ENCODE measurements at regions not wholly inside any gene's neighbourhood (a gene's known extent, or its start where the extent isn't known, plus 50 kb on each side); places are given as distances from the start of the nearest gene placed in this dataset.

- DNase-seq: no peak
Measured at GRCh38 chr2:226652983-226653765, 146.4 kb downstream of the IRS1 start.

DNA sequence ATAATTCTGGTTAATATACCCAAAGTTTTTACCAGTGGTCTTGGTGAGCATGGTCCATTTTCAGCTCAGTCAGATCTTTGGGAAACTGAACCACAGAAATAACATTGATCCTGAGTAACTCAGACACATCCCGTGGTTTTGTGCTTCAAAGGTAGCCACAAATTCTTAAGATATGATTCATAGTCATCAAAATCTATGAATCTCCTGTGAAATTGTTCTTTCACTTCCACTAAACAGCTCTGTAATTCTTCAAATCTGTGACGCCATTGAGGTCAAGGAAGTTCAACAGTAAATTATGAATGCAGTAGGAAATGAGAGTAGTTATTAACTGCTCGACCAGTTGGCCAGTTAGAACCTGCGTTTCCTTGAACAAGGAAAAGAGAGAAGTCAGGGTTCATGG is 147.3 kb downstream of the IRS1 start:
- DNase-seq: no peak

DNA sequence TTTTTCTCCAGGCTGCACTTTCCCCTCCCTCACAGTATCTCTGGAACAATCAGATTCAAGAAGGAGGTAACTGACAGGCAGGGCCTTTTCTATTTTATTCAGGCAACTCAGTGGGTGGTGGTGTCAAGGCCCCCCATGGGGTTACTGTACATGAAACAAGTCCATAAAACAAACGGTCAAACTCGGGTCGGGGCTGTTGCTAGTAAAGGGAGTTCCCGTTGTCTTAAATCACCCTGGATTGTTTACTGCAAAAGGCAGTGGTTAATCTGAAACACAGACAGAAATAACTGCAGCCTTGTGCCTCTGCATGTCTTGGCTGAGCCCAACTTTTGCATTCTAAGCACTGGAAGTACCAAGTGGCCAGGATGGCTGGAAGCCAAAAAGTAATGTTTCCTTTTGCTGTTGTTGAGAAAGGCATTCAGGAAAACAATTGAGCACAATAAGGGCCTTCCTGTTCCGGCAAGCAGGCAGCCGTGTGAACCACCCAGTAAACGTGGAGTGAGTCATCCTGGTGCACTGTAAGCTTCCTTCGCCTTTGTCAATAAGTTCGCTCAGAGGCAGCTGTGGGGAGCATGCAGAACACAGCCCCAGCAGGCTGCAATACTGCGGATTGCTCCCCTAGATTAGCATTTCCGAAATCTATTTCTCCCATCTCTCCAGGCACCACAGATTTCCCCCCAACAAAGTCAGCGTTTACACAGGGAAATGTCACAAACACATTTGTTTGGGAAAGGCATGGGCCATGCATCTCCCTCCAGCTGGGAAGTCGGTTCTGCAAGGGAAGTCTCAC is 149.6 kb downstream of the IRS1 start:
- peak; percentile 69 for DNase-seq

- DNase-seq: no peak
Measured at GRCh38 chr2:226649201-226649600, 150.4 kb downstream of the IRS1 start.

- DNase-seq: no peak
Measured at GRCh38 chr2:226647621-226648518, 151.8 kb downstream of the IRS1 start.

GRCh38 chr2:226644399-226644865 is 155.2 kb downstream of the IRS1 start:
- DNase-seq: peak; percentile 79

- no peak for DNase-seq
Measured at GRCh38 chr2:226643946-226644282, 155.7 kb downstream of the IRS1 start.

DNA sequence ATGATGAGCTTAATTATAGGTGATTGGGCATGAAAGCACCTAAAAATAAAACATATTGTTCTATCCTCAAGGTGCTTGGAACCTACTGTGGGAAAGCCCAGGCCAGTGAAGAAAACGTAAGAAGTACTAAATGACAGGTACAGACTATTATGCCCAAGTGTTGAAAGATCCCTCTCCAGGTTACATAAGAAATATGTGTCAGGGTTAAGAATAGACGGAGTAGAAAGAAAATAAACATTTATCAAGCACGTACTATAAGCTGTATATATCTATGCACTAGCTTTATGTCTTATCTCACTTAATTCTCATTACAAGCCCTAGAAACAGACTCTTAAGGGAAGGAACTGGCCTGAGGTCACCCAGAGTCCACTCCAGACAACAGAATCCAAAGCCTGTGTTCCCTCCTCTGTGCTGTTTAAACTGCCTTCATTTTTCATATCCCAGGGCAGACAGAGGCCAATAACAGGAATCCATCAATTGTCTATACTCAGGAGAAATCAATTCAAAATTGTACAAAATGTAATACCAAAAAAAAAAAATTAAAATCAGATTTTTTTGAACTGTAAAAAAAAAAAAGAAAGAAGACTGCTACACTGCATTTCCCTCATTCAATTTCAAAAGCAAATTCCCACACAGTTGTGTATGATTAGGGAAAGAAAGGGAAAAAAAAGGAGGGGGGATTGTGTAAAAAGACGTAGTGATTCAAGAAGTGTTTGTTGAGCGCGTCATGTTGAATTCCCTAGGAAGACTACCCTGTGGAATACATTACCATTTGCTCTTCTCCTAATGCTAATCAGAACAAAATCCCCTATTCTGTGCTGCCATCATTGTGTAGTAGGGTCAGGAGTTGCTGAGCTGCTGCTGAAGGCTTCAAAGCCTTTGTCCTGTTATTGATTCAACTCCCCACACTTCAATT is 156.3 kb downstream of the IRS1 start:
- DNase-seq: no peak

DNA sequence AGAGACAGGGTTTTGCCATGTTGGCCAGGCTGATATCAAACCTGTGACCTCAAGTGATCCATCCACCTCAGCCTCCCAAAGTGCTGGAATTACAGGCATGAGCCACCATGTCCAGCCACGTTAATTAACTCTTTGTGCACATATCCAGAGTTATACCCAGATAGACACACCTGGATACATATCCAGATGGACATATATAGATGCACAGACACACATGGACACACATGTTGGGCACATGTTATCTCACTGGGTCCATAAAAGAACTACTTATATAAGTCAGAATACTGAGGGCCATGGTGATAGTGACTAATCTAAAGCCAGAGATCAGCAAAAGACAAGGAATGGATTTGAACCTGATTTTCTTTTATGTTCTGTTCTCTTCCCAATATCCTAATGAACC is 158.6 kb downstream of the IRS1 start:
- DNase-seq: no peak

DNA sequence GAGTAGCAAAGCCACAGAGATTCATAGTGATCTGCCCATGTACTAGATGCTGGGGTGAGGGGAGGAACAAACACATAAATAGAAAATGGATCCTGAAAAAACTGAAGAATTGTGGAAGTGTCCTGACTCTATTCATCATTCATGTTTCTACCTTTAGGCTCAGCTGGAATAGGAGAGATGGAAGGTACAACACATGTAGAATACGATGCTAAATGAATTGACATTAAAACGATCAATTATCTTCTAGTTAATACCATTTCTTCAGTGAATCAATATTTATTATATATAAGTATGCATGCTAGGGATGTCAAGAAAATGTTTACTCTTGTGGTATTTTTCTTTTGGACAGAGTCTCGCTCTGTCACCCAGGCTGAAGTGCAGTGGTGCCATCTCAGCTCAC is 159.1 kb downstream of the IRS1 start:
- no peak for DNase-seq

DNA sequence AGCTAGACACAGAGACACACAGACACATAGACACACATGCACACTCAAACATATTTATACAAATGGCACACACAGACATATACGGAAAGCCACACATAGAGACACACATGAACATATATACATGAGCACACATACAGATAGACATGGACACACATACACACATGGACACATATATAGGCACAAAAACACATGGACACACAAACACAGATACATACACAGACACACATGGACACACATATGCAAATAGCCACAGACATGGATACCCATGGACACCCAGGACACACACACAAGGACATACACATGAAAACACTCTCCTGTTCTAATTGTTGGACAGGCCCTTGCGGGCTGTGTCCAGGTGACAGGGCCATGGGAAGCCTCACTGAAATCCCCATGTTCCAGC is 160.1 kb downstream of the IRS1 start:
- DNase-seq: no peak

DNA sequence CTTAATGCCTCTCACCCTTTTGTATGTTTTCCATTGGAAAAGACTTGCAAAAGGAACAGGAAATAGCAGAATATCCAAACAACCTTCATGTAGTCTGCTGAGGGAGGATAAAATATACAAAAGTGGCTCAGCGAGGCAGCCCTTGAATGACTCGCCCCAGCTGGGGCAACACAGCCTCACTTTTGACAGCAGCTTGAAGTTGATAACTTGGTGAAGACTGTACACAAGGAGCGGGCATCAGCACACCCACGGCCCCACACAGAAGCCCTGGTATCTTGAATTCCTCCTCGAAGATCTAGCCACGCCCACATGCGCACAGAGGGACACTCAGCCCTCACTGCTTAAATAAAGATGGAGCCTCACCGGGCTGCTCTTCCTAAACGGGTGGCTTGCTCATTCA is 161.0 kb downstream of the IRS1 start:
- no peak for DNase-seq

- no peak for DNase-seq
Measured at GRCh38 chr2:226637383-226637782, 162.2 kb downstream of the IRS1 start.

GRCh38 chr2:226636586-226636985 is 163.0 kb downstream of the IRS1 start:
- DNase-seq: no peak

GRCh38 chr2:226634943-226635604 is 164.5 kb downstream of the IRS1 start:
- DNase-seq: no peak

- DNase-seq: no peak
Measured at GRCh38 chr2:226631671-226632070, 167.9 kb downstream of the IRS1 start.

DNA sequence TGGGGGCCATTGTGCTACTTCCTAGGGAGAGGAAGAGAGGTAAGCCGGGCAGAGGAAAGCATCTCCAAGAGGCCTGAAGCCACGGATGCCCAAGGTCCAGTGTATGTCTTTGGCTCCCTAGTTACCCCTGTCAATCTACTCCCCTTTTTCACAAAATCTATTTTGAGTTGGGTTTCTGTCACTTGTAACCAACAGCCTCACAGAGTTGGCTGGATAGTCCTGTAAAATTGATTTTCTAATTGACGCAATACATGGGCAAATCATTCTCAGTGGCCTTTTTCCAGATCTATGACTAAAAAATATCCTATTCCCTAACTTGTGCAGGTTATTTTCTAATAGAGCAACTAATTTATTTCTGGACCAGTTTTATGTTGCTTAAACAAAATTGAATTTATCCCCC is 168.4 kb downstream of the IRS1 start:
- no peak for DNase-seq

DNA sequence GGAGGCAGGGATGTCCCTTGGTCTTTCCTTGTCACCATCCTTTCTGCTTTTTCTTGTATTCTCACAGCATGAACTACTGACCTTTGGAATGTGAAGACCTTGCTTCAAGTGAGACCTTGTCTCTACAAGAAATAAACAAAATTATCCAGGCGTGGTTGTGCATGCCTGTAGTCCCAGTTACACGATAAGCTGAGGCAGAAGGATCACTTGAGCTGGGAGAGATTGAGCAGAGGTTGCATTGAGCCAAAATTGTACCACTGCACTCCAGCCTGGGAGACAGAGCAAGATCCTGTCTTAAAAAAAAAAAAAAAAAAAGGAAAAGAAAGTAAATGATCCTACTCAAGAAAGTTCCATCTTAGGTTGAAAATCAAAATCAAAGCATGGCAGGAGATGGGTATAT is 173.7 kb downstream of the IRS1 start:
- no peak for DNase-seq

DNA sequence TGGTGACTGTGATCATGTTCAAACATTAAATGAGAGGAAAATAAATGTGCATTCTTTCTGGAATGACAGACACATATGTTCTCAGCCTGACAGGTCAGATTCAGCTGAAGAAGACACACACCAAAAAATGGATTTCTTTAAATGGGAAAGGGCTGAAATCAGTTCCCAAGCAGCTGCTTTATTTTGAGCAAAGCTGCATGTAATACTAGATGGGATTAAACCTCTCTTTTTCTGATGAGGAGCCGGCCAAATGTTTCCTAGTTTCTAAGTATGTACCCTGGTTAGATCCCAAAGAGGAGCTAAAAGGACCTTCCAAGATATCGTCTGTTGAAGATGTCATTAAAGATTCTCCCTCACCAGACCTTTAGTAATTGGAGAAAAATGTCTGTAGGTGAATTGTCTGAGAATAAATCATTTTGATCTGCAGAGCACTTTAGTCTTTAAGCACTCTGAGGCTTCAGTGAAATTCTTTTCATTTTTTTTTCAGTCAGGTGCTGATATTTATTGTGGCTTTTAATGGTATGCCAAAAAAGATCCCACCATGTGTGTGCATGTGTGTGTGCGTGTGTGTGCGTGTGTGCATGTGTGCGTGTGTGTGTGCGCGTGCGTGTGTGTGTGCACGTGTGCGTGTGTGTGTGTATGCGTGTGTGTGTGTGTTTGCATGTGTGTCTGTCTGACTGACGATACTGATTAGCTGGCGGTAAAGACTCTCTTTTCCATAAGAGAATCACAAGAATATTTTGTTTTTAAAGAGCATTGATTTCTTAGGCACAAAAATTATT is 175.8 kb downstream of the IRS1 start:
- DNase-seq: peak; percentile 41

DNA sequence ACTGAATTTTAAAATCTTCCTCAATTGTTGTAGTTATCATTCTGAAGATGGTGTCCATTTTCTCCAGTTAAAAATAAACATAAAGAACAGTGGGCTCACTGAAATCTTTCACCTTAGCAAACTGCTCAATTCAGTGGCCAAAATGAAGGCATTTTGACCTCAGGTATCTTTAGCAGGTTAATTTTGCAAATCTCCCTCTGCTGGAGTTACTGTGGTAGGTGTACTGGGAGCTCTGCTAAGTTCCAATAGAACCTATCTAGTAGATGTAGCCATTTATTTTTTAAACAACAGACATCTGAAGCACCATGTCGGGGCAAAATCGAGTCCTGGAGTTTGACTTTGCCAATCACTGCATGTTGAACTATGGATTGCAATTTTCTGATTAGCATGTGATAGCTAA is 177.1 kb downstream of the IRS1 start:
- DNase-seq: no peak

Measured in muscle of arm (tissue), 1 donor.